Activated naive CD4-positive, alpha-beta T cell treated with anti-CD3 and anti-CD28 coated beads, Interleukin-2, amount 50 U/mL, for 72 hours (primary cell): ENCODE measurements at regions not wholly inside any gene's neighbourhood (a gene's known extent, or its start where the extent isn't known, plus 50 kb on each side); places are given as distances from the start of the nearest gene placed in this dataset.

Experiments used
- ATAC-seq, 2 donors: fragments of 150-1000 bp; cut with Tn5 transposase; 2 replicates each; pipeline ENCODE4 v1.10.0; 2021; ENCODE audit warnings: mild to moderate bottlenecking in 2 of 2, moderate library complexity in 2 of 2
- DNase-seq, 2 donors: peaks; one replicate each; pipeline ENCODE4 v3.0.0; 2021 to 2022; ENCODE audit warnings: low spot score in 2 of 2
- H3K27ac Mint-ChIP-seq, 2 donors: one replicate each; pipeline ENCODE4 v1.8.0; 2022; ENCODE audit warnings: mild to moderate bottlenecking in 2 of 2, mixed read lengths in 2 of 2
- H3K36me3 Mint-ChIP-seq, 2 donors: one replicate each; pipeline ENCODE4 v1.8.0; 2022; ENCODE audit warnings: mixed read lengths in 2 of 2
- H3K9me3 Mint-ChIP-seq, 2 donors: one replicate each; pipeline ENCODE4 v1.8.0; 2022; ENCODE audit warnings: mixed read lengths in 2 of 2

GRCh38 chr4:138716559-138717335 lies 298.8 kb upstream of the NOCT start:
- H3K9me3 Mint-ChIP-seq = peaks cover 0 to 4% of the 10 kb centered on the region in 2 donors
- no peaks in the 10 kb centered on the region for H3K36me3 Mint-ChIP-seq
- ATAC-seq (no peak), DNase-seq (no peak)
- H3K27ac Mint-ChIP-seq = no peak overlapping the region

- DNase-seq = no peak
- no peak for ATAC-seq
- no peaks in the 10 kb centered on the region for H3K36me3 Mint-ChIP-seq
- H3K27ac Mint-ChIP-seq = no peak overlapping the region
- H3K9me3 Mint-ChIP-seq = peaks cover 5 to 14% of the 10 kb centered on the region in 2 donors
Measured at GRCh38 chr4:138710297-138710696, 305.3 kb upstream of the NOCT start.

- ATAC-seq (no peak), DNase-seq (no peak)
- Mint-ChIP-seq H3K36me3 (no peaks in the 10 kb centered on the region), H3K9me3 (peaks cover 5 to 14% of the 10 kb centered on the region in 2 donors), H3K27ac (no peak overlapping the region)
Measured at GRCh38 chr4:138709859-138710258, 305.7 kb upstream of the NOCT start.

- H3K27ac Mint-ChIP-seq = no peak overlapping the region
- peaks cover 5 to 14% of the 10 kb centered on the region in 2 donors for H3K9me3 Mint-ChIP-seq
- no peaks in the 10 kb centered on the region for H3K36me3 Mint-ChIP-seq
- ATAC-seq (no peak), DNase-seq (no peak)
Measured at GRCh38 chr4:138707746-138708677, 307.6 kb upstream of the NOCT start.

GRCh38 chr4:138706201-138706600 lies 309.4 kb upstream of the NOCT start:
- ATAC-seq (no peak), DNase-seq (no peak)
- H3K9me3 Mint-ChIP-seq = peaks cover 5 to 14% of the 10 kb centered on the region in 2 donors
- no peaks in the 10 kb centered on the region for H3K36me3 Mint-ChIP-seq
- H3K27ac Mint-ChIP-seq = no peak overlapping the region

GRCh38 chr4:138702190-138702824 lies 313.3 kb upstream of the NOCT start:
- Mint-ChIP-seq H3K9me3 (no peaks in the 10 kb centered on the region), H3K36me3 (no peaks in the 10 kb centered on the region), H3K27ac (no peak overlapping the region)
- ATAC-seq = no peak
- no peak for DNase-seq

GRCh38 chr4:138698641-138699040 lies 316.9 kb upstream of the NOCT start:
- Mint-ChIP-seq H3K36me3 (no peaks in the 10 kb centered on the region), H3K9me3 (no peaks in the 10 kb centered on the region), H3K27ac (no peak overlapping the region)
- ATAC-seq = no peak
- no peak for DNase-seq

GRCh38 chr4:138697851-138698250 lies 317.7 kb upstream of the NOCT start:
- Mint-ChIP-seq H3K36me3 (no peaks in the 10 kb centered on the region), H3K9me3 (no peaks in the 10 kb centered on the region), H3K27ac (no peak overlapping the region)
- ATAC-seq (no peak), DNase-seq (no peak)

- DNase-seq (no peak), ATAC-seq (no peak)
- no peaks in the 10 kb centered on the region for H3K9me3 Mint-ChIP-seq
- no peaks in the 10 kb centered on the region for H3K36me3 Mint-ChIP-seq
- no peak overlapping the region for H3K27ac Mint-ChIP-seq
Measured at GRCh38 chr4:138696771-138697170, 318.8 kb upstream of the NOCT start.

GRCh38 chr4:138696058-138696457 lies 319.5 kb upstream of the NOCT start:
- DNase-seq (no peak), ATAC-seq (no peak)
- Mint-ChIP-seq H3K27ac (no peak overlapping the region), H3K36me3 (no peaks in the 10 kb centered on the region), H3K9me3 (no peaks in the 10 kb centered on the region)

- no peak for ATAC-seq
- Mint-ChIP-seq H3K36me3 (no peaks in the 10 kb centered on the region), H3K27ac (no peak overlapping the region), H3K9me3 (no peaks in the 10 kb centered on the region)
- no peak for DNase-seq
Measured at GRCh38 chr4:138693526-138693925, 322.1 kb upstream of the NOCT start.

GRCh38 chr4:138692411-138692810 lies 323.2 kb upstream of the NOCT start:
- H3K27ac Mint-ChIP-seq = no peak overlapping the region
- no peak for ATAC-seq
- DNase-seq = no peak
- H3K36me3 Mint-ChIP-seq = no peaks in the 10 kb centered on the region
- H3K9me3 Mint-ChIP-seq = no peaks in the 10 kb centered on the region

- ATAC-seq (no peak), DNase-seq (no peak)
- H3K9me3 Mint-ChIP-seq = no peaks in the 10 kb centered on the region
- H3K36me3 Mint-ChIP-seq = no peaks in the 10 kb centered on the region
- no peak overlapping the region for H3K27ac Mint-ChIP-seq
Measured at GRCh38 chr4:138689593-138689992, 326.0 kb upstream of the NOCT start.

- no peaks in the 10 kb centered on the region for H3K9me3 Mint-ChIP-seq
- no peak for ATAC-seq
- no peaks in the 10 kb centered on the region for H3K36me3 Mint-ChIP-seq
- no peak overlapping the region for H3K27ac Mint-ChIP-seq
- DNase-seq = no peak
Measured at GRCh38 chr4:138689187-138689586, 326.4 kb upstream of the NOCT start.

- H3K27ac Mint-ChIP-seq = no peak overlapping the region
- H3K9me3 Mint-ChIP-seq = no peaks in the 10 kb centered on the region
- no peak for DNase-seq
- H3K36me3 Mint-ChIP-seq = no peaks in the 10 kb centered on the region
- no peak for ATAC-seq
Measured at GRCh38 chr4:138688408-138689085, 327.0 kb upstream of the NOCT start.

GRCh38 chr4:138686106-138686835 lies 329.3 kb upstream of the NOCT start:
- H3K27ac Mint-ChIP-seq = no peak overlapping the region
- H3K9me3 Mint-ChIP-seq = no peaks in the 10 kb centered on the region
- no peaks in the 10 kb centered on the region for H3K36me3 Mint-ChIP-seq
- DNase-seq (no peak), ATAC-seq (no peak)
